ENCODE measurements at regions not wholly inside any gene's neighbourhood (a gene's known extent, or its start where the extent isn't known, plus 50 kb on each side); places are given as distances from the start of the nearest gene placed in this dataset.

GRCh38 chr2:217260441-217261115, 400.7 kb upstream of the TNP1 start:
- no peaks in the 10 kb centered on the region for H3K36me3 Mint-ChIP-seq
- H3K27ac ChIP-seq (ENCODE audit: low read length) = no peak overlapping the region
- DNase-seq (no peak), ATAC-seq (replicated peaks in 1 of 4) (no peak)
- no peaks in the 10 kb centered on the region for H3K9me3 ChIP-seq
- no peaks in the 10 kb centered on the region for H3K4me1 ChIP-seq (ENCODE audit: control insufficient read depth in 1 of 2, extremely low read depth in 1 of 2, insufficient read depth in 2 of 2, low read length in 2 of 2)
- H3K27ac Mint-ChIP-seq = no peak overlapping the region
- H3K27me3 Mint-ChIP-seq = peaks cover 0 to 2% of the 10 kb centered on the region in 2 donors
- ChIA-PET CTCF (no interaction called here), POLR2A (no interaction called here)
- WGBS (ENCODE audit: insufficient coverage) = 82% methylated on average over 4 of the region's 8 CpGs
- H3K9me3 Mint-ChIP-seq = no peaks in the 10 kb centered on the region
- no peak overlapping the region for H3K4me3 ChIP-seq (ENCODE audit: control insufficient read depth in 1 of 2, extremely low read depth in 1 of 2, low read length in 1 of 2)
- H3K27me3 ChIP-seq (replicated peaks in 1 of 2; ENCODE audit: control insufficient read depth in 2 of 2, extremely low read depth in 1 of 2, insufficient read depth in 2 of 2, low read length in 1 of 2) = no peaks in the 10 kb centered on the region
- no peak overlapping the region for H3K4me3 Mint-ChIP-seq
- no peaks in the 10 kb centered on the region for H3K36me3 ChIP-seq (ENCODE audit: control insufficient read depth in 2 of 2, extremely low read depth in 1 of 2, insufficient read depth in 1 of 2, low read length in 1 of 2)
- H3K4me1 Mint-ChIP-seq = no peaks in the 10 kb centered on the region

GRCh38 chr2:217258170-217258569, 398.3 kb upstream of the TNP1 start:
- no peak overlapping the region for H3K27ac ChIP-seq (ENCODE audit: low read length)
- no peaks in the 10 kb centered on the region for H3K4me1 Mint-ChIP-seq
- H3K36me3 Mint-ChIP-seq = no peaks in the 10 kb centered on the region
- ChIA-PET CTCF (no interaction called here), POLR2A (no interaction called here)
- H3K4me3 Mint-ChIP-seq = no peak overlapping the region
- ATAC-seq (replicated peaks in 1 of 4) (no peak), DNase-seq (no peak)
- no peaks in the 10 kb centered on the region for H3K9me3 Mint-ChIP-seq
- WGBS (ENCODE audit: insufficient coverage) = 62% methylated on average over 1 of the region's 3 CpGs
- peaks cover 4 to 9% of the 10 kb centered on the region in 2 donors for H3K27me3 Mint-ChIP-seq
- H3K27ac Mint-ChIP-seq = no peak overlapping the region
- H3K27me3 ChIP-seq (replicated peaks in 1 of 2; ENCODE audit: control insufficient read depth in 2 of 2, extremely low read depth in 1 of 2, insufficient read depth in 2 of 2, low read length in 1 of 2) = no peaks in the 10 kb centered on the region
- H3K36me3 ChIP-seq (ENCODE audit: control insufficient read depth in 2 of 2, extremely low read depth in 1 of 2, insufficient read depth in 1 of 2, low read length in 1 of 2) = no peaks in the 10 kb centered on the region
- H3K4me1 ChIP-seq (ENCODE audit: control insufficient read depth in 1 of 2, extremely low read depth in 1 of 2, insufficient read depth in 2 of 2, low read length in 2 of 2) = no peaks in the 10 kb centered on the region
- H3K9me3 ChIP-seq = no peaks in the 10 kb centered on the region
- H3K4me3 ChIP-seq (ENCODE audit: control insufficient read depth in 1 of 2, extremely low read depth in 1 of 2, low read length in 1 of 2) = no peak overlapping the region

DNA sequence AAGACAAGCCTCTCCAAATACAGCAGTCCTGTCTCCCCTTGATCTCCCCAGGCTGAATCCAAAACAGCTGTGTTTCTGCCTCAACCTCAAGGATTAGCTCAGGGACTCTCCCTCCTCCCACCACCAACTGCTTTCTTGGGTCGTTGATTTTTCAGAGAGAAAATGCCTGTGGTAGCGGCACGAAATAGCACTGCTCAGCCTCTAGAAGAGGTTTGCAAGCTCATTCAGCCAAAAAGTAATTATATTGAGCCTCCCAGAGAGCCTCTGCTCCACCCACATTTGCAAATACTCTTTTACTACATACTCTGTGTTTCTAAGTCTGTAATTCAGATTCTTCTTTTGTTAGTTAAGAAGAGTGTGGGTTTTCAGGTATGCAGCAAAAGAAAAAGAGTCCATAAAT, 396.4 kb upstream of the TNP1 start:
- H3K27me3 ChIP-seq (replicated peaks in 1 of 2; ENCODE audit: control insufficient read depth in 2 of 2, extremely low read depth in 1 of 2, insufficient read depth in 2 of 2, low read length in 1 of 2) = no peaks in the 10 kb centered on the region
- no peaks in the 10 kb centered on the region for H3K9me3 Mint-ChIP-seq
- H3K36me3 ChIP-seq (ENCODE audit: control insufficient read depth in 2 of 2, extremely low read depth in 1 of 2, insufficient read depth in 1 of 2, low read length in 1 of 2) = no peaks in the 10 kb centered on the region
- no peaks in the 10 kb centered on the region for H3K9me3 ChIP-seq
- ChIA-PET POLR2A (no interaction called here), CTCF (no interaction called here)
- H3K36me3 Mint-ChIP-seq = no peaks in the 10 kb centered on the region
- ATAC-seq (replicated peaks in 1 of 4) = no peak
- H3K4me3 ChIP-seq (ENCODE audit: control insufficient read depth in 1 of 2, extremely low read depth in 1 of 2, low read length in 1 of 2) = no peak overlapping the region
- H3K27me3 Mint-ChIP-seq = peaks cover 4 to 9% of the 10 kb centered on the region in 2 donors
- no peak overlapping the region for H3K27ac Mint-ChIP-seq
- H3K27ac ChIP-seq (ENCODE audit: low read length) = no peak overlapping the region
- no peaks in the 10 kb centered on the region for H3K4me1 Mint-ChIP-seq
- H3K4me1 ChIP-seq (ENCODE audit: control insufficient read depth in 1 of 2, extremely low read depth in 1 of 2, insufficient read depth in 2 of 2, low read length in 2 of 2) = no peaks in the 10 kb centered on the region
- no peak overlapping the region for H3K4me3 Mint-ChIP-seq
- no peak for DNase-seq
- no CpG with 5 or more reads among the region's 3 CpGs for WGBS (ENCODE audit: insufficient coverage)

- H3K9me3 ChIP-seq = no peaks in the 10 kb centered on the region
- ChIA-PET POLR2A (no interaction called here), CTCF (no interaction called here)
- no peaks in the 10 kb centered on the region for H3K36me3 Mint-ChIP-seq
- no peak for DNase-seq
- H3K4me1 Mint-ChIP-seq = no peaks in the 10 kb centered on the region
- no peaks in the 10 kb centered on the region for H3K9me3 Mint-ChIP-seq
- WGBS (ENCODE audit: insufficient coverage) = 88% methylated on average over 1 of the region's 2 CpGs
- no peaks in the 10 kb centered on the region for H3K4me1 ChIP-seq (ENCODE audit: control insufficient read depth in 1 of 2, extremely low read depth in 1 of 2, insufficient read depth in 2 of 2, low read length in 2 of 2)
- ATAC-seq (replicated peaks in 1 of 4) = no peak
- H3K27ac ChIP-seq (ENCODE audit: low read length) = no peak overlapping the region
- no peaks in the 10 kb centered on the region for H3K27me3 ChIP-seq (replicated peaks in 1 of 2; ENCODE audit: control insufficient read depth in 2 of 2, extremely low read depth in 1 of 2, insufficient read depth in 2 of 2, low read length in 1 of 2)
- H3K27me3 Mint-ChIP-seq = peaks cover 4 to 9% of the 10 kb centered on the region in 2 donors
- no peak overlapping the region for H3K4me3 Mint-ChIP-seq
- no peaks in the 10 kb centered on the region for H3K36me3 ChIP-seq (ENCODE audit: control insufficient read depth in 2 of 2, extremely low read depth in 1 of 2, insufficient read depth in 1 of 2, low read length in 1 of 2)
- no peak overlapping the region for H3K27ac Mint-ChIP-seq
- no peak overlapping the region for H3K4me3 ChIP-seq (ENCODE audit: control insufficient read depth in 1 of 2, extremely low read depth in 1 of 2, low read length in 1 of 2)
Observed at GRCh38 chr2:217254111-217254510, 394.2 kb upstream of the TNP1 start.

- Histone ChIP-seq H3K9me3 (no peaks in the 10 kb centered on the region), H3K4me1 (ENCODE audit: control insufficient read depth in 1 of 2, extremely low read depth in 1 of 2, insufficient read depth in 2 of 2, low read length in 2 of 2) (no peaks in the 10 kb centered on the region), H3K27ac (ENCODE audit: low read length) (no peak overlapping the region), H3K36me3 (ENCODE audit: control insufficient read depth in 2 of 2, extremely low read depth in 1 of 2, insufficient read depth in 1 of 2, low read length in 1 of 2) (no peaks in the 10 kb centered on the region), H3K4me3 (ENCODE audit: control insufficient read depth in 1 of 2, extremely low read depth in 1 of 2, low read length in 1 of 2) (no peak overlapping the region), H3K27me3 (replicated peaks in 1 of 2; ENCODE audit: control insufficient read depth in 2 of 2, extremely low read depth in 1 of 2, insufficient read depth in 2 of 2, low read length in 1 of 2) (no peaks in the 10 kb centered on the region)
- no peak overlapping the region for H3K4me3 Mint-ChIP-seq
- WGBS (ENCODE audit: insufficient coverage) = 100% methylated on average over 3 of the region's 4 CpGs
- ChIA-PET CTCF (no interaction called here), POLR2A (no interaction called here)
- H3K9me3 Mint-ChIP-seq = no peaks in the 10 kb centered on the region
- no peak overlapping the region for H3K27ac Mint-ChIP-seq
- ATAC-seq (replicated peaks in 1 of 4) = no peak
- H3K27me3 Mint-ChIP-seq = peaks cover 4 to 11% of the 10 kb centered on the region in 2 donors
- DNase-seq = no peak
- H3K36me3 Mint-ChIP-seq = no peaks in the 10 kb centered on the region
- no peaks in the 10 kb centered on the region for H3K4me1 Mint-ChIP-seq
Observed at GRCh38 chr2:217252181-217252580, 392.3 kb upstream of the TNP1 start.

DNA sequence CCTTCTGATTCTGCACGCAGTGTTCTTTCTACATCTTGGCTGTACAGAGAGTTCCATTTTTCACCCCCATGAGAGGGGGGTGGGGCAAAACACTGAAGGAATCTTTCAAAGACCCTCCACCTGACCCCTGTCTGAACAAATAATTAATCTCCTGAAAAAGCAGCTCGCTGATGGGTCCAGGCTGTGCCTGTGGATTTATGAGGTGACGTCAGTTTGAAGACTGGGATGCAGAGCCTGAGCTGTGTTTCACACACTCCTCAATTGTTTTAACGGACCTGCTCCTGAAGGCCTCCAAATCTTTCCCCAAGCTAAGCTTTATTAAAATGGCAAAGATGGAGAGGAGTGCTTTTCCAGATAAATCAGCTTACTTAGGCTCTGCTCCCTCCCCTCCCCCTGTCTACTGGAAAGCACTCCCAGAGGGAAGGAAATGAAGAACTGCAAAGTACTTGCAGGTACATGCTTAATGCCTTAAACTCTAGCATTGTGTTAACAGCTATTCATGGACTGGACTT, 390.2 kb upstream of the TNP1 start:
- Mint-ChIP-seq H3K27ac (no peak overlapping the region), H3K4me3 (no peak overlapping the region), H3K9me3 (no peaks in the 10 kb centered on the region), H3K27me3 (peaks cover 4 to 13% of the 10 kb centered on the region in 2 donors), H3K4me1 (no peaks in the 10 kb centered on the region), H3K36me3 (no peaks in the 10 kb centered on the region)
- no peak for DNase-seq
- H3K4me1 ChIP-seq (ENCODE audit: control insufficient read depth in 1 of 2, extremely low read depth in 1 of 2, insufficient read depth in 2 of 2, low read length in 2 of 2) = no peaks in the 10 kb centered on the region
- POLR2A ChIA-PET = no interaction called here
- CTCF ChIA-PET = no interaction called here
- no peaks in the 10 kb centered on the region for H3K36me3 ChIP-seq (ENCODE audit: control insufficient read depth in 2 of 2, extremely low read depth in 1 of 2, insufficient read depth in 1 of 2, low read length in 1 of 2)
- H3K4me3 ChIP-seq (ENCODE audit: control insufficient read depth in 1 of 2, extremely low read depth in 1 of 2, low read length in 1 of 2) = no peak overlapping the region
- H3K9me3 ChIP-seq = no peaks in the 10 kb centered on the region
- H3K27ac ChIP-seq (ENCODE audit: low read length) = no peak overlapping the region
- no peaks in the 10 kb centered on the region for H3K27me3 ChIP-seq (replicated peaks in 1 of 2; ENCODE audit: control insufficient read depth in 2 of 2, extremely low read depth in 1 of 2, insufficient read depth in 2 of 2, low read length in 1 of 2)
- WGBS (ENCODE audit: insufficient coverage) = 100% methylated on average over 2 of the region's 4 CpGs
- no peak for ATAC-seq (replicated peaks in 1 of 4)
